NCI-H128 (cell line): ENCODE measurements at regions not wholly inside any gene's neighbourhood (a gene's known extent, or its start where the extent isn't known, plus 50 kb on each side); places are given as distances from the start of the nearest gene placed in this dataset.
A peak's percentile ranks its signal among the peaks of the same experiment; 100 is the strongest.
"Not testable (repeated sequence)": the region's sequence is repeated elsewhere in the genome, so short reads cannot be mapped to it uniquely, and the experiment has no call there.

ENCODE experiments used
- DNase-seq: peaks from one replicate; lab custom pipeline; 2025; ENCODE audit not compliant: unreplicated experiment; lab: John Stamatoyannopoulos, UW

DNA sequence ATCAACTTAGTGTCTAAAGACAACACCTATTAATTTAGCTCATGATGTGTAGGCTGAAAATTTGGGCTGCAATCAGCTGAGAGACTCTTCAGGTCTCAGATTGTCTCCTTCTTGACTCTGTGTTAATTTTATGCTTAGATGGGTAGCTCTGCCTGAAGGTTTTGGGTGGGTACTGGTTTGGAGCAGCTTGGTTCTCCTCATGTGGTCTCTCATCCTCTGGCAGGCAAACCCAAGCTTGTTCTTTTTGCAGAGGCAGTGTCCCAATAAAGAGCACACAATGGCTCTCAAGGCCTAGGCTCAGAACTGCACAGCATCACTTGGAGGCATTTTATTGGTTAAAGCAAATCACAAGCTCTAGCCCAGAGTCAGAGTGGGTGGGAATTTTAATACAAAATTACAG is 280.6 kb downstream of the BTBD3 start:
- no peak for DNase-seq

DNA sequence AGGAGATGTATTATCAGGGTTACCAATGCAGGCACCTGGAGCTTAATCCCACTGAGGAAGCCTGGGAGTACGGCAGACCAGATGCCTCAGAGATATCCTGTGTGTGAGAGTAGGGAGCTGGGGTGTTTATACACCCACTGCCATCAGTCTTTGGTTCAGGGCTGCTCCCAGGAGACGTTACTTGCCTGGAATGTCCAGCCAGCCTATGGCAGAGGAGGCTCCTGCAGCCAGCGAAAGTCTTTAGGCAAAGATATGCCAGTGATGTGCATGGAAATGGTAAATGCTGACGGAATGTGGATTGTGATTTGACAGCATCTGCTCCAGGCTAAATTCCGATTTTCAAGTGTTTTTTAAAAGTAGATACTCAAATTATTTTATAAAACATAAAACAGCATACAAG is 282.0 kb downstream of the BTBD3 start:
- no peak for DNase-seq

DNA sequence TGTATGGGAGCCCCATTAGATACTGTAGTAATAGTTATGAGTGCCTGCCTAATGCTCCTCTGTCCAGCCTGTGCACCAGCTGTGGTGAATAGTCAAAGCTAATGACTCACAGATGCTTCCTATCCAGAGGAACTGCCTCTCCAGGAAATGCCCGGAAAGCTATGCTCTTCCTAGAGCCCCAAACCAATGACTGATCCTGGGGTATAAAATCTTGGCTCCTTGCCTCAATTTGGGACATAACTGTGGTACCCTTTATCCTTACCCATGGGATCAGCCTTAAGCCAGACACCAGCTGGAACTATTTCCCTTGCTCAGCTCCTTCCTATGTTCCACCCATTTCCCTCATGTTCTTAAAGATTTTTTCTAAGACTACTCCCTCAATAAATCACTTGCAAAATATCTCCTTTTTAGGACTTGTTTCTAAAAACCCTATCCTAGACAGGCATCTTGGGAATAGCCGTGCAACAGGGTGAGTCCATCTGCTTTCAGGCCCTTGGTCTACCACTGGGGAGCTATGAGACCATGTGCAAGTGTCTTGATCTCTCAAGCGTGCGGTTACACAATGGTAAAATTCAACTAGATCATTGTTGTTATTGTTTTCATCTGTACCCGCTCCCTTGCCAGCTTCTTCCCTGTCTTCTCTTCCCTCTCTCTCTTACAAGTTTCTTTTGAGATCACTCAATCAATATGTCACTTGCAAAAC is 283.7 kb downstream of the BTBD3 start:
- no peak for DNase-seq

DNA sequence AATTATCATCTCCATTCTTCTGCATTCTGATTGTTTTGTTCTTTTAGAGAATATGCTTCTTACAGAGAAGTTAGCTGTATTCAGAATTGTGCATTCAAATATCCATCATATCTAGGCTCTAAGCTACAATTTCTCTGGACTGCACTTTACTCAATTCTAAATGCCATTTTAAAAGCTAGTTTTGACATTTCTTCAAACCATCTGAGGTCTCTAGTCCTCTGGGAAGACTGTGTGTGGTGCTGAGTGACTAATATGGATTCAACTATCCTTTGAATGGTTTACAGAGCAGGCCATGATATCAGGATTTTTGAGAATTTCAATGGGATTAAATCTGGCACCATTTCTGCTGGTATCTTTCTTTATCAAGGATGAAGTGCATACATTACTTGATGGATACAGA is 285.7 kb downstream of the BTBD3 start:
- DNase-seq: no peak

DNA sequence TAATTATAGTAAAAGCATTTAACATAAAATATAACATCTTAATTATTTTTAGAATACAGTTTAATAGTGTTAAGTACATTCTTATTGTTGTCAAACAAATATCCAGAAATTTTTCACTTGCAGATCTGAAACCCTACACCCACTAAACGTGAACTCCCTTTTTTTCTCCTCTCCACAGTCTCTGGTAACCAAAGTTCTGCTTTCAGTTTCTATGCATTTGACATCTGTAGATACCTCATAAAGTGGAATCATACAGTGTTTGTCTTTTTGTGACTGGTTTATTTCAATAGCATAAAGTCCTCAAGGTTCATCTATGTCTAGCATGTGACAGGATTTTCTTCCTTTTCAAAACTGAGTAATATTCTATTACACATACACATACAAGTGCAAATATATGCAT is 286.3 kb downstream of the BTBD3 start:
- no peak for DNase-seq

DNA sequence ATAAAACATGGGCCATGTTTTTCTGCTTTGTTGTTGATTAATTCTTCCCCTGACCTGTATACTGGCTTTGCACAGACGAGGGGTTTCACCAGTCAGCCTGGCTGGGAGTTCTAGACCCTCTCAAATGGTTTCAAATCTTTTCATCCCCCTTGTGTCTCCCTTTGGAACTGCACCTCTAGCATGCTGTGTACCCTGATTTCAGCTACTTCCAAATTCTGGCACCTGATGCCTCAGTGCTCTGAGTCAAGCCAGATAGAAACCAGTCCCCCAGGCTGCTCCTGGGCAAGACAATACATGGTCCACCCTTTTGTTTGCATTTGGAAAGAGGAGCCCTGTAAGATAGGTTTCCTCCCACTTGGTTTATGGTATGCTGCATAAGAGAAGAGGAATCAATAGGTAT is 290.2 kb downstream of the BTBD3 start:
- no peak for DNase-seq

DNA sequence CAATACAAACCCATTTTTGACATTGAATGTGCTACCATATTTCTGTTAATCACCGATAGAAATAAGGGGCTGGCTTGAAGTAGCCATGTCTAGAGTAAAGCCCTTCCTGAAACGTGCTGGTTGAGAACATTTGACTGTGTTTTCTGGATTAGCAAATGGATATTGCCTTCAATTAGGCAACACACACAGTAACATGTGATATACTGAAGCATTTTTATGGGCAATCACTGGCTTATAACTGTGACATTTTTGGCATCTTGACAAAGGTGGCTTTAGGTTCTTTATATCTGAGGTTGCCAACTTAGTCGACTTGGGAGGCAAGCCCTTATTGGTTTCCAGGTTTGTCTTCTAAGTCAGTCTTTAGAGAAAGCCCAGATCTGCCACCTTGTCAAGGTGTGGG is 292.9 kb downstream of the BTBD3 start:
- no peak for DNase-seq

DNA sequence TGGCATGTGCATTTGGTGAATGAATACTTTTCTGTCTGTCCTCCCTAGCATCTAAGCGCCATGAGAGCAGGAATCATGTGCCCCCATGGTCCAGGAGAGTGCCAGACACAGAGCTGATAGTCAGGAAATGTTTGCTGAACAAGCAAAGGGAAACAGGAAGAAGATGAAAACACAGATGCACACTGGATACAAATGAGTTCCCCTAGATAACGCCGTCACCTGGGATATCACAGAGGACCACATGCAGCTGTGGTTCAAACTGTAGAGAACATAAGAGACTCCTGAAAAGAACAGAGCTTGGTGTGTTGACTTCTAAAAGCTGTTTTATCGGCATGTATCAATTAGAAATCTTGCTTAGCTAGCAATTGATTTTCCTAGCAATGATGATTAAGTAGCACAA is 293.7 kb downstream of the BTBD3 start:
- no peak for DNase-seq

DNA sequence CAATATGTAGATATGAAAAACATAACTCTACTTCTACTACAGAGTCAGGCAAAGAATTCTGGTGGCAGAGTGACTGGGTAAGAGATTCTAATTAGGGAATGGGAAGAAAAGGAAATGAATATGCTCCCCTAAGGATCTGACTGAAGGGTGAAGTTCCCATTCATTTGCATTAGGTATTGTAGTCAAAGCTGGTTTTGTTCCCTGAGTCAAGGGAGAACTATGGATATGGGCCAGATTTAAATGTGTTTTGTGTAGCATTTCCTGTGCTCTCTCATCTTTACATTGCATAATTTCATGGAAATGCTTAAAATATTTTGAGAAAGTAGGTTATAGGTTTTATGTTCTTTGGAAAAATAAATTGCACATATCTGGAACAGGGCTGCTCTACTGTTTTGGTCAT is 299.7 kb downstream of the BTBD3 start:
- DNase-seq: no peak

DNA sequence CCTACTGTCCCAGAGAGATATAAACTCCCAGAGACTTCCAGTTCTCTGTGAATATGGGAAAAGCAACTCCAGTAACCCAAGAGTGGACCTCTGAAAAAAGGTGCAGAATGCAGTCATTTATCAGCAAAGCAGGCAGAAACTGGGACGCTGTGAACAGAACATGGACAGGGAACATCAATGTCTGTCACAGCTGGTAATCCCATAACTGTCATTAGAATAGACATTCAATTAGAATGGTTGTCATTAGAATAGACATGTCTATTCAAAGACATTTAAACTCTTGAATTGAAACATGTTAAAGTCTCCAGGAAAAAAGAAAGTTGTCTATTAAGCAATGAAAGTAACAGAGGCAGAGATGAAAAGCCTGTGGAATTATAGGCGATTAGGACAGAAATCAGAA is 302.1 kb downstream of the BTBD3 start:
- no peak for DNase-seq

DNA sequence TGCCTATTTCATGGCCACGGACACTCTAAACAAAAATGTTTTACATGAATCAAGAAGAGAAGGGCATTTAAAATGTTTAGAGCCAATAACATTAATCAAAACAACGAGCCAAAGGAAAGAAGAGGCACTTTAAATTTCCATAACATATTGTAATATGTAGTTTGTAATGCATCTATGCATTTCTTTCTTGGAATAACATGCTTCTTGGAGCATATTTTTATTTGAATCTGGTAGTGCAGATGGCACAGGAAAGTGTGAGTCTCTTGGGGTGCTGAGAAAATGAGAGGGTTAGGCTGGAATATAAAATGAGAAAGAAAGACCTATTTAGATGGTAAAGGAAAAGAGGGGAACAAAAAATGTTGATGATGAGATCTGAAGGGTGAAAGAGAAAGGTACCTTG is 305.4 kb downstream of the BTBD3 start:
- no peak for DNase-seq

DNA sequence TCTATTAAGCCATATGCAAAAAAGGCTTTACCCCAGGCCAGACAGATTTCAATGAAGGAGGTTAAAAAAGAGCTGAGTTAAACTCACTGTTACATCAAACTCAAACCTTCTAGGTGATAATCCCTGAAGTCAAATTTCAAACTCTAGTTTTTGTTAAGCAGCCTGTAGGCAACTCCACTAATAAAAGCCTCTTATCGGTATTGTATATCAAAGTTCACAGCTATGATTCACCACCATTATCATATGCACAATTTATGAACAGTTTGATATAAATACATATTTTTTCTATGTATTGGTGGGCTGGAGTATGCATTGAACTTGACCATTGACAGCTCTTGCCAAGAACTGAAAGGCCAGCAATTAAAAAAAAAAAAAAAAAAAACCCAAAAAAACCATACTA is 308.2 kb downstream of the BTBD3 start:
- no peak for DNase-seq

DNA sequence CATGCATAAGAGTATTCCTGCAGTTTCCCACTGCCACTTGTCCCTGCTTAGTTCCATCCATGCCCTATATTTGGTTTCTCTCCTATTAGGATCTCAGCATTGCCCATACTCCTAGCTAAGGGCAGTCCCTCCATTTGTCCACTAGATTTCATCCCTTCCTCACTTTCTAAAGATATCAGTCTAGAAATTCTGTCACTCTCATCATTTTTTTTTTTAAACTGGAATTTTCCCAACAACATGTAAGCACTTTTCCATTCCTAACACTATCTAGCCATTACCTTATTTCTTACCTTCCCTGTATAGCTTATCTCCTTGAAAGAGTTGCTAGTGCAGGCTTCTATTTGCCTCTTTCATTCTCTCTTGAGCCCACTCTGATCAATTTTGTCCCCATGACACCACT is 312.2 kb downstream of the BTBD3 start:
- DNase-seq: no peak

DNA sequence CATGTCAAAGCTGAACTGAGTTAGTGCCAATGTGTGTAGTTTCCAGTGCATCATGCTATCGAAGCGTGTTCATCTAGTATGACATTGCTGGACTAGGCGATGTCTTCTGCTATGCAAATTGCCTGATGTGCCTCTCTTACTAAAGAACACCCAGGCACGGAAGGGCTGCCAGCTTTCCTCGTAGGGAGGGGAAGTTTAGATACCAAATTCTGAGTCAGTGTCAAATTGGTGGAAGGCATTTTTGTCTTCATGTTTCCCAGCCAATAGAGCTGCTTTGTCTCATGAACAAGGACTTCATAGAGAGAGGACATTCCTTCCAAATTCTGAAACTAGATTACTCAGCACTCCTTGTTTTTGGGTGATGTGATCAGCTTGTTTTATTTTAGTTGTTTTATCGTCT is 320.1 kb downstream of the BTBD3 start:
- DNase-seq: no peak

DNA sequence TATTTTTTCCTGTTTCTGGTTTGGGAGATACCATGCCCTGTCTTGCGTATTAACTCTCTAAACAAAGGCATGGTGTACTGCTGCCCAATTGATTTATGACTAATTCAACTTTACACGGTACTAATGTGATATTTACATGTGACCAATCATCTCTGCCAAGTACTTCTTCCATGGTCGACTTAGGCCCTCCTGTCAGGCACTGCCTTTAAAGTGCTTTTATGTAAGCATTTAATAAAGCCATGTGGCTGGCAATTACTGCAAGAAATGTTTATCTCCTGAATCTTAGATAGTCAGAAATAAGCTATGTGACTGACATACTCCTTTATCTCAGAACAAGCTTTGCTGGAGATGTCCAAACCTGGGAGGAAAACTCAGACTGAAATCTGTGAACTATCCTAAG is 323.4 kb downstream of the BTBD3 start:
- peak; percentile 69 for DNase-seq

DNA sequence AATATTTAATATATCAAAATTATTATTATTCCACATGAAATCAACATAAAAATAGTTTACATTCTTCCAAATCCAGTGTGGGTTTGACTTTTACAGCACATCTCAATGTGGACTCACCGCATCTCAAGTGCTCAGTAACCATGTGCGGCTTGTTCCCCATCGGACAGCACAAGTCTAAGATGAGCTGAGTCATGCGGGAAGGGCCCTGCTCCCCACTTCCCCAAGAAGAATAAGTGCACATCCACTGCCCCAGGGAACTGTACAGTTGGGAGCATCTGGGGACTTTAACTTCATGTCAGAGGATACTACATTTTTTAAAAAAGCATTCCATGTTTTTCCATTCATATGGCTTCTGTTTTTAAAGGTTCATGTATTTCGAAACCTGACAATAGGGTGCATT is 325.6 kb downstream of the BTBD3 start:
- no peak for DNase-seq

DNA sequence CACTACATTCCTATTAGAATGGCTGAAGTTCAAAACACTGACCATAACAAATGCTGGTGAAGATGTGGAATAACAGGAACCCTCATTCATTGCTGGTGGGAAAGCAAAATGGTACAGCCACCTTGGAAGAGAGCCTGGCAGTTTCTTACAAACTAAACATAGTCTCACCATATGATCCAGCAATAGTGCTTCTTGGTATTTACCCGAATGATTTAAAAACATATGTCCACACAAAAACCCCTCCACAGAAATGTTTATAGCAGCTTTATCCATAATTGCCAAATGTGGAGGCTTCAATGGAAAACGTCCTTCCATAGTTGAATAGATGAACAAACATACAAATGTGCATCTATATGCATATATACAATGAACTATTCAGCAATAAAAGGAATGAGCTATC is 330.8 kb downstream of the BTBD3 start:
- DNase-seq: no peak

DNA sequence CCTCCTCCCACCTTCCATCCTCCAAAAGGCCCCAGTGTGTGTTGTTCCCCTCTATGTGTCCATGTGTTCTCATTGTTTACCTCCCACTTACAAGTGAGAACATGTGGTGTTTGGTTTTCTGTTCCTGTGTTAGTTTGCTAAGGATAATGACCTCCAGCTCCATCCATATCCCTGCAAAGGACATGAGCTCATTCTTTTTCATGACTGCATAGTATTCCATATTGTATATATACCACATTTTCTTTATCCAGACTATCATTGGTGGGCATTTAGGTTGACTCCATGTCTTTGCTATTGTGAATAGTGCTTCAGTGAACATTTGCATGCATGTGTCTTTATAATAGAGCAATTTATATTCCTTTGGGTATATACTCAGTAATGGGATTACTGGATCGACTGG is 333.0 kb downstream of the BTBD3 start:
- DNase-seq: not testable (repeated sequence)

DNA sequence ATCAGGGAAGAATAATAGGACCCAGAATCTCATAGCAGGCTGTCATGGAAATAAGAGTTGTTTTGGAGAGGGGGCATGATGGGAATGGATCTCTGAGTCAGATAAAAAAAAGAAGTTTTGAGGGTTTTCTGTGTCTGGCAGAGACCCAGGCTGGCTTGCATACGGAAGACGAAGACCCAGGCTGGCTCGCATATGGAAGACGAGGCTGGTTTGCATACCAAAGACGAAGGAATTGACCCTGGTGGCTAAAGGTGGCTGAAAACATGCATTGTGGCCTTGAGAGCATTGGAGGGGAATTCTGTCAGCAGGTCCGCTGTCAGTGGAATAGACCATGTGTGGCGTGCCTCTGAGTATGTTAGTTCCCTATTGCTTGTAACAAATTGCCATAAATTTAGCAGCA is 335.1 kb downstream of the BTBD3 start:
- no peak for DNase-seq

DNA sequence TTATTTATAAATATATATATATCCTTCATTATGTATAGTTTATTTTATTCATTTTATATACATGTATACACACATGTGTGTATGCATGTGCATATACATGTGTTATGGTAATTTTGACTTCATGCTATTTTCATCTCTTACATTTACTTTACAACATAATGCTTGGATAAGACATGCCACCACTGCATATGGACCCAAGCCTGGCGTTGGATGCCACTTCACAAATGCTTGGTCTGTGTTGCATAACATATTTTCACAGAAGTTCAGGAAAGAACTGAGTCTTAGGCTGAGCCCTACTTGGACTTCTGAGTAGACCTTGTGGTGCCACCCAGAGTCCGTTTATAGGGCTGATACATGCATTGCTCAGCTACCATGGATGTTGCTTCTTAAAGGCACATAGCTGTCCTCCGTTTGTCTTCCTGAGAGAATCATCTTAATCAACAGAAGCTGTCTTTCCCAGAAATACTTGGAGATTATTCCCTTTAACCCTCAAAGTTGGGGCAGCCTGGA is 337.8 kb downstream of the BTBD3 start:
- no peak for DNase-seq

DNA sequence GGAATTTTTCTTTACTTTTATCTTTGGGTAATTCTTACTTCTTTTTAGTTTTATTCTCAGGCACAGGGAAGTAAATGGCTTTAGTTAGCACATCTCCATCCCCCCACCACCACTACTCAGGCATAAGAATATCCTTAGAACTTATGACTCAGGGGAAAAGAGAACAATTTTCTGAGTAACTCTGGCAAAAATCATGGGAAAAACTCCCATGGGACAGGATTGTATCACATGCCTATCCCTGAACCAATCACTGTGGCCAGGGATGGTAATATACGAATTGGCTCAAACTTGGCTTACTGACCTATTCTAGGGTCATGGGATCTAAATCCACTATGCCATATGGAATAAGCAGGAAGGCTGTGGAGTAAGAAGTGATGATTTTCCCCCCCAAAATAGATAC is 339.1 kb downstream of the BTBD3 start:
- DNase-seq: no peak

DNA sequence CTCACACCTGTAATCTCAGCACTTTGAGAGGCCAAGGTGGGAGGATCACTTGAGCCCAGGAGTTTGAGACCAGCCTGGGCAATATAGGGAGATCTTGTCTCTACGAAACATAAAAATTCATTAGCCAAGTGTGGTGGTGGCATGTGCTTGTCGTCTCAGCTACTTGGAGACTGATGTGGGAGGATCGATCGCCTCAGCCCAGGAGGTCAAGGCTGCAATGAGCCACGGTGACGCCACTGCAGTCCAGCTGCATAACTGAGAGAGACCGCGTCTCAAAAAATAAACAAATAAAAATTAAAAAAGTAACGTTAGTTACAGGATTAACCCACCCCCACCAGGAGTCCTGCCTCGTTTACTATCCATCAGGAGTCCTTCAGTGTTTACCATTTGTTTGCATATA is 345.1 kb downstream of the BTBD3 start:
- DNase-seq: no peak

DNA sequence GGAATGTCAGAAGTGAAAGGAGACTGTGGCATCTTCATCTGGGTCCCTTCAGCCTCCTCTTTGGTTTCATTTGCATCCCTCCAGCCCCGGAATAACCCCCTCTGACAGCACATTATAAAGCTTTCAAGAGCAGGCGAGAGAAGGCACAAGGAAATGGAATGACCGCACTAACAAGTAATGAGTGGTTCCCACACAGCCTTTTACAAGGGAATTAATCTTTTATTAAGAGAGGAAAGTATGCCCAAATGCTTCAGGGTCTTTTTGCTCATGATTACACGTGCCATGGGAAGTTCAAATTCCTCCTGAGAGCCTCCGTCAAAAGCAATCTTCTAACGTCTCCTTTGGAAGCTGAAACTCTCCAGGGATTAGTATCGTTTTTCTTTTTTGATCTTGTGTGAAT is 347.0 kb downstream of the BTBD3 start:
- no peak for DNase-seq
